GM12878 (cell line): ENCODE measurements at regions not wholly inside any gene's neighbourhood (a gene's known extent, or its start where the extent isn't known, plus 50 kb on each side); places are given as distances from the start of the nearest gene placed in this dataset.

Experiments
- ATAC-seq: fragments of 200-7000 bp; cut with Tn5 transposase; 3 replicates; pipeline ENCODE4 v1.9.1; 2020; ENCODE audit warnings: mild to moderate bottlenecking, moderate library complexity
- BruUV-seq: library from RNA; stranded (reverse); fragments of 400-500 nt; replicated peaks from 2 replicates; lab custom pipeline; 2021; lab: Mats Ljungman, UMichigan
- CTCF ChIA-PET: fragments of 300-600 bp; sonication (Branson Sonifier 250); formaldehyde crosslinking; extraction: SDS; loops from one replicate; lab custom pipeline; 2021; ENCODE audit warnings: inconsistent platforms; lab: Yijun Ruan, JAX
- POLR2A ChIA-PET: fragments of 350-600 bp; formaldehyde crosslinking; extraction: SDS; loops from one replicate; lab custom pipeline; 2021; ENCODE audit warnings: inconsistent platforms; lab: Charles Lee
- RAD21 ChIA-PET: fragments of 300-600 bp; sonication (Branson Sonifier 250); formaldehyde crosslinking; loops from one replicate; lab custom pipeline; 2023; ENCODE audit warnings: antibody characterized with exemption; ENCODE audit not compliant: unreplicated experiment; lab: Charles Lee
- SMC1A ChIA-PET: fragments of 300-600 bp; sonication (Branson Sonifier 250); formaldehyde crosslinking; loops from one replicate; lab custom pipeline; 2023; ENCODE audit not compliant: unreplicated experiment, uncharacterized antibody; lab: Charles Lee
- DNase-seq: peaks from one replicate; pipeline ENCODE4 v3.0.0-alpha.2; 2011; ENCODE audit warnings: low read depth, low spot score
- FAIRE-seq: peaks from 3 replicates; lab custom pipeline; 2011; peaks lifted over from hg19 to GRCh38; lab: Jason Lieb, UNC
- H2AFZ ChIP-seq: 2 replicates; pipeline ENCODE4 v1.6.0; 2011; ENCODE audit warnings: low read depth, low read length, control low read depth; ENCODE audit not compliant: control insufficient read depth
- H3K27ac ChIP-seq: 2 replicates; pipeline ENCODE4 v1.5.1; 2011; ENCODE audit warnings: control low read depth; ENCODE audit not compliant: control insufficient read depth, insufficient read depth
- H3K27me3 ChIP-seq, 2 experiments: replicated peaks in 1 of 2; 2 replicates each; pipeline versions ENCODE4 v1.6.0 to v1.6.1; 2011; ENCODE audit warnings: low read length in 1 of 2; ENCODE audit not compliant: control insufficient read depth in 2 of 2, insufficient read depth in 2 of 2
- H3K36me3 ChIP-seq, 2 experiments: 2 replicates each; pipeline ENCODE4 v1.5.1; 2011; ENCODE audit warnings: low read length in 1 of 2; ENCODE audit not compliant: control insufficient read depth in 2 of 2, insufficient read depth in 2 of 2
- H3K4me1 ChIP-seq: 2 replicates; pipeline ENCODE4 v1.6.1; 2011; ENCODE audit warnings: mild to moderate bottlenecking, low read length, moderate library complexity, mixed read lengths; ENCODE audit not compliant: control insufficient read depth, insufficient read depth
- H3K4me2 ChIP-seq: 2 replicates; pipeline ENCODE4 v1.6.0; 2011; ENCODE audit warnings: control low read depth; ENCODE audit not compliant: control insufficient read depth, insufficient read depth
- H3K4me3 ChIP-seq: fragments of 200-600 bp; sonication (generic); 2 replicates; pipeline ENCODE4 v1.5.1; 2016
- H3K79me2 ChIP-seq: 2 replicates; pipeline ENCODE4 v1.6.0; 2011; ENCODE audit warnings: low read length; ENCODE audit not compliant: control insufficient read depth, insufficient read depth
- H3K9ac ChIP-seq: 2 replicates; pipeline ENCODE4 v1.8.0; 2011; ENCODE audit warnings: low read length, control low read depth, mixed read lengths; ENCODE audit not compliant: control insufficient read depth, insufficient read depth
- H3K9me3 ChIP-seq: replicated peaks from 3 replicates; pipeline ENCODE4 v1.5.1; 2011; ENCODE audit warnings: mild to moderate bottlenecking, low read length; ENCODE audit not compliant: control insufficient read depth, insufficient read depth
- H4K20me1 ChIP-seq: 2 replicates; pipeline ENCODE4 v1.6.0; 2011; ENCODE audit not compliant: control insufficient read depth, insufficient read depth
- CEBPZ ChIP-seq: fragments of 150-350 bp; IDR thresholded peaks from 2 replicates; pipeline ENCODE4 v1.6.1; 2016; ENCODE audit warnings: low read depth, low read length
- DPF2 ChIP-seq: fragments of 450-650 bp; IDR thresholded peaks from 2 replicates; pipeline ENCODE4 v1.6.1; 2017; ENCODE audit warnings: mild to moderate bottlenecking
- JUND ChIP-seq: IDR thresholded peaks from 2 replicates; pipeline ENCODE4 v1.6.1; 2012; ENCODE audit warnings: low read depth, mild to moderate bottlenecking, low read length, improper control_type of control experiment, moderate library complexity
- PAX5 ChIP-seq: IDR thresholded peaks from 2 replicates; pipeline ENCODE4 v1.6.1; 2011; ENCODE audit warnings: low read depth, low read length, borderline replicate concordance
- SPI1 ChIP-seq: IDR thresholded peaks from 2 replicates; pipeline ENCODE4 v1.6.1; 2011; ENCODE audit warnings: low read depth, mild to moderate bottlenecking, low read length, moderate library complexity, borderline replicate concordance; ENCODE audit not compliant: insufficient read depth
- SRF ChIP-seq, 2 experiments: IDR thresholded peaks; 2 replicates each; pipeline ENCODE4 v1.6.1; 2011; ENCODE audit warnings: low read depth in 2 of 2, low read length in 2 of 2, mild to moderate bottlenecking in 1 of 2, moderate library complexity in 1 of 2
- STAT3 ChIP-seq: IDR thresholded peaks from 2 replicates; pipeline ENCODE4 v1.6.1; 2011; ENCODE audit warnings: low read depth, low read length, improper control_type of control experiment
- TARDBP ChIP-seq: IDR thresholded peaks from 2 replicates; pipeline ENCODE4 v1.6.1; 2016; ENCODE audit warnings: borderline replicate concordance
- WGBS: methylation state at CpG from one replicate; pipeline ENCODE4 v1.1.6; 2016; ENCODE audit warnings: low lambda C conversion rate; ENCODE audit not compliant: insufficient replicate concordance, insufficient coverage; ENCODE audit errors: missing lambda C conversion rate; 5-methylcytosine and 5-hydroxymethylcytosine counted together
- in situ Hi-C: fragments of 300-500 bp; cut with MboI; formaldehyde crosslinking; loops from 9 replicates; pipeline ENCODE4 v1.14.3; 2018; ENCODE audit warnings: mixed read lengths
- intact Hi-C: fragments of 100-400 bp; cut with micrococcal nuclease; formaldehyde crosslinking; loops from one replicate; pipeline ENCODE4 v1.14.2; 2022; ENCODE audit not compliant: unreplicated experiment
- TF ChIP-seq, protein P1 (sequence below): fragments of 450-650 bp; IDR thresholded peaks from 2 replicates; pipeline ENCODE4 v1.6.1; 2016; ENCODE audit warnings: mild to moderate bottlenecking
- TF ChIP-seq, protein P2 (sequence below): IDR thresholded peaks from 2 replicates; pipeline ENCODE4 v1.6.1; 2012; ENCODE audit warnings: mild to moderate bottlenecking, low read depth, low read length
- TF ChIP-seq, protein P3 (sequence below): fragments of 450-650 bp; formaldehyde crosslinking; IDR thresholded peaks from 2 replicates; pipeline ENCODE4 v1.4.0; 2022; ENCODE audit warnings: mild to moderate bottlenecking, moderate library complexity

DNA sequence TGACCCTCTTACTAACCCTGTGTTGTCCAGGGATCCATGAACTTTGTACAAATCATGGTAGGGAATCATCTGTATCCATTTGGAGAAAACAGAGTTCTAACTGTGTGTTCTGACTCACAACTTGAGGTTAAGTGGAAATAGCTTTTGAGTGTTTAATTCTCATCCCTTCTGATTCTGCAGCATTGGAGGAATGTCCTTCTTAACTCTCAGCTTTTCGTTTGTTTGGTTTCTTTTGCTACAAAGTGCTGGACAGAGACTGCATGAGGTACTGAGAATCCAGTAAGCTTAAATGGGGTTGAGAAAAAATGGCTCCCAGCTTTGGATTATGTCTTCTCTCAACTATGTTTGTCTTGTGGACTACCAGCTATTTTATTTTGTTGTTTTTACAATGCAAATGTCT, 352.1 kb upstream of the KIF2B start:
- DNase-seq (no peak), ATAC-seq (no peak), FAIRE-seq (no peak)
- 0% methylated on average over 1 of the region's 1 CpG for WGBS
- H3K9me3 ChIP-seq = no peaks in the 10 kb centered on the region
- no peak overlapping the region for H3K4me3 ChIP-seq
- no peaks in the 10 kb centered on the region for H3K79me2 ChIP-seq
- no peak overlapping the region for H3K9ac ChIP-seq
- H3K36me3 ChIP-seq = no peaks in the 10 kb centered on the region
- SMC1A ChIA-PET = no interaction called here
- H3K4me2 ChIP-seq = no peak overlapping the region
- no peaks in the 10 kb centered on the region for H3K27me3 ChIP-seq
- BruUV-seq = no TSS peak
- RAD21 ChIA-PET = no interaction called here
- H3K27ac ChIP-seq = no peak overlapping the region
- intact Hi-C loops = no loop called here
- POLR2A ChIA-PET = no interaction called here
- in situ Hi-C loops = no loop called here
- no peaks in the 10 kb centered on the region for H4K20me1 ChIP-seq
- no peaks in the 10 kb centered on the region for H3K4me1 ChIP-seq
- H2AFZ ChIP-seq = no peak overlapping the region
- CTCF ChIA-PET = no interaction called here
- no peak for TF ChIP-seq CEBPZ
- TF ChIP-seq, protein P1, sequence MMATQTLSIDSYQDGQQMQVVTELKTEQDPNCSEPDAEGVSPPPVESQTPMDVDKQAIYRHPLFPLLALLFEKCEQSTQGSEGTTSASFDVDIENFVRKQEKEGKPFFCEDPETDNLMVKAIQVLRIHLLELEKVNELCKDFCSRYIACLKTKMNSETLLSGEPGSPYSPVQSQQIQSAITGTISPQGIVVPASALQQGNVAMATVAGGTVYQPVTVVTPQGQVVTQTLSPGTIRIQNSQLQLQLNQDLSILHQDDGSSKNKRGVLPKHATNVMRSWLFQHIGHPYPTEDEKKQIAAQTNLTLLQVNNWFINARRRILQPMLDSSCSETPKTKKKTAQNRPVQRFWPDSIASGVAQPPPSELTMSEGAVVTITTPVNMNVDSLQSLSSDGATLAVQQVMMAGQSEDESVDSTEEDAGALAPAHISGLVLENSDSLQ = no peak
- no peak for TF ChIP-seq SPI1
- TF ChIP-seq, protein P2, sequence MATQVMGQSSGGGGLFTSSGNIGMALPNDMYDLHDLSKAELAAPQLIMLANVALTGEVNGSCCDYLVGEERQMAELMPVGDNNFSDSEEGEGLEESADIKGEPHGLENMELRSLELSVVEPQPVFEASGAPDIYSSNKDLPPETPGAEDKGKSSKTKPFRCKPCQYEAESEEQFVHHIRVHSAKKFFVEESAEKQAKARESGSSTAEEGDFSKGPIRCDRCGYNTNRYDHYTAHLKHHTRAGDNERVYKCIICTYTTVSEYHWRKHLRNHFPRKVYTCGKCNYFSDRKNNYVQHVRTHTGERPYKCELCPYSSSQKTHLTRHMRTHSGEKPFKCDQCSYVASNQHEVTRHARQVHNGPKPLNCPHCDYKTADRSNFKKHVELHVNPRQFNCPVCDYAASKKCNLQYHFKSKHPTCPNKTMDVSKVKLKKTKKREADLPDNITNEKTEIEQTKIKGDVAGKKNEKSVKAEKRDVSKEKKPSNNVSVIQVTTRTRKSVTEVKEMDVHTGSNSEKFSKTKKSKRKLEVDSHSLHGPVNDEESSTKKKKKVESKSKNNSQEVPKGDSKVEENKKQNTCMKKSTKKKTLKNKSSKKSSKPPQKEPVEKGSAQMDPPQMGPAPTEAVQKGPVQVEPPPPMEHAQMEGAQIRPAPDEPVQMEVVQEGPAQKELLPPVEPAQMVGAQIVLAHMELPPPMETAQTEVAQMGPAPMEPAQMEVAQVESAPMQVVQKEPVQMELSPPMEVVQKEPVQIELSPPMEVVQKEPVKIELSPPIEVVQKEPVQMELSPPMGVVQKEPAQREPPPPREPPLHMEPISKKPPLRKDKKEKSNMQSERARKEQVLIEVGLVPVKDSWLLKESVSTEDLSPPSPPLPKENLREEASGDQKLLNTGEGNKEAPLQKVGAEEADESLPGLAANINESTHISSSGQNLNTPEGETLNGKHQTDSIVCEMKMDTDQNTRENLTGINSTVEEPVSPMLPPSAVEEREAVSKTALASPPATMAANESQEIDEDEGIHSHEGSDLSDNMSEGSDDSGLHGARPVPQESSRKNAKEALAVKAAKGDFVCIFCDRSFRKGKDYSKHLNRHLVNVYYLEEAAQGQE = no peak
- no peak for TF ChIP-seq STAT3
- TF ChIP-seq, protein P3, sequence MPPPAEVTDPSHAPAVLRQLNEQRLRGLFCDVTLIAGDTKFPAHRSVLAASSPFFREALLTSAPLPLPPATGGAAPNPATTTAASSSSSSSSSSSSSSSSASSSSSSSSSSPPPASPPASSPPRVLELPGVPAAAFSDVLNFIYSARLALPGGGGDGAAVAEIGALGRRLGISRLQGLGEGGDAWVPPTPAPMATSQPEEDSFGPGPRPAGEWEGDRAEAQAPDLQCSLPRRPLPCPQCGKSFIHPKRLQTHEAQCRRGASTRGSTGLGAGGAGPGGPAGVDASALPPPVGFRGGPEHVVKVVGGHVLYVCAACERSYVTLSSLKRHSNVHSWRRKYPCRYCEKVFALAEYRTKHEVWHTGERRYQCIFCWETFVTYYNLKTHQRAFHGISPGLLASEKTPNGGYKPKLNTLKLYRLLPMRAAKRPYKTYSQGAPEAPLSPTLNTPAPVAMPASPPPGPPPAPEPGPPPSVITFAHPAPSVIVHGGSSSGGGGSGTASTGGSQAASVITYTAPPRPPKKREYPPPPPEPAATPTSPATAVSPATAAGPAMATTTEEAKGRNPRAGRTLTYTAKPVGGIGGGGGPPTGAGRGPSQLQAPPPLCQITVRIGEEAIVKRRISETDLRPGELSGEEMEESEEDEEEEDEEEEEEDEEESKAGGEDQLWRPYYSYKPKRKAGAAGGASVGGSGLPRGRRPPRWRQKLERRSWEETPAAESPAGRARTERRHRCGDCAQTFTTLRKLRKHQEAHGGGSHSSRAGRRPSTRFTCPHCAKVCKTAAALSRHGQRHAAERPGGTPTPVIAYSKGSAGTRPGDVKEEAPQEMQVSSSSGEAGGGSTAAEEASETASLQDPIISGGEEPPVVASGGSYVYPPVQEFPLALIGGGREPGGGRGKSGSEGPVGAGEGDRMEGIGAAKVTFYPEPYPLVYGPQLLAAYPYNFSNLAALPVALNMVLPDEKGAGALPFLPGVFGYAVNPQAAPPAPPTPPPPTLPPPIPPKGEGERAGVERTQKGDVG (CRISPR knock-in tag) = no peak
- TF ChIP-seq PAX5 = no peak
- TF ChIP-seq JUND = no peak
- TF ChIP-seq DPF2 = no peak
- no peak for TF ChIP-seq TARDBP
- no peak for TF ChIP-seq SRF (IDR thresholded peaks at IDR 0.05; ENCODE audit: low read depth in 2 of 2, low read length in 2 of 2)
